Lung (tissue), 11 donors: ENCODE measurements at regions not wholly inside any gene's neighbourhood (a gene's known extent, or its start where the extent isn't known, plus 50 kb on each side); places are given as distances from the start of the nearest gene placed in this dataset.
"Not testable (repeated sequence)": the region's sequence is repeated elsewhere in the genome, so short reads cannot be mapped to it uniquely, and the experiment has no call there.

Experiments
- ATAC-seq: fragments of 200-7000 bp; cut with Tn5 transposase; one replicate; pipeline ENCODE4 v1.9.1; 2020; ENCODE audit warnings: moderate number of reproducible peaks; ENCODE audit not compliant: insufficient read depth, low FRiP score
- DNase-seq, 3 donors: peaks; one replicate each; pipeline ENCODE4 v3.0.0-alpha.2; 2013 to 2017
- H3K27ac ChIP-seq, 2 donors: one replicate each; pipeline ENCODE4 v1.5.1; 2013; ENCODE audit warnings: mild to moderate bottlenecking in 2 of 2, moderate library complexity in 2 of 2, control low read depth in 1 of 2, inconsistent platforms in 1 of 2, low read depth in 1 of 2, low read length in 1 of 2
- H3K27me3 ChIP-seq, 3 donors: one replicate each; pipeline ENCODE4 v1.5.1; 2013; ENCODE audit warnings: low read length in 2 of 3; ENCODE audit not compliant: control insufficient read depth in 3 of 3, insufficient read depth in 3 of 3
- H3K36me3 ChIP-seq, 4 donors: one replicate each; pipeline ENCODE4 v1.5.1; 2013; ENCODE audit warnings: low read length in 4 of 4, mild to moderate bottlenecking in 1 of 4, moderate library complexity in 1 of 4; ENCODE audit not compliant: control insufficient read depth in 4 of 4, insufficient read depth in 4 of 4
- H3K4me1 ChIP-seq, 5 donors: one replicate each; pipeline ENCODE4 v1.5.1; 2013; ENCODE audit warnings: low read length in 5 of 5, mild to moderate bottlenecking in 2 of 5, moderate library complexity in 1 of 5; ENCODE audit not compliant: control insufficient read depth in 5 of 5, insufficient read depth in 5 of 5
- H3K4me3 ChIP-seq: one replicate; pipeline ENCODE4 v1.5.1; 2013; ENCODE audit warnings: mild to moderate bottlenecking, control low read depth, moderate library complexity
- H3K9ac ChIP-seq, 2 donors: one replicate each; pipeline ENCODE4 v1.5.1; 2013; ENCODE audit warnings: low read length in 2 of 2, control low read depth in 1 of 2; ENCODE audit not compliant: insufficient read depth in 1 of 2
- H3K9me3 ChIP-seq, 4 donors: one replicate each; pipeline ENCODE4 v1.5.1; 2013; ENCODE audit warnings: low read length in 3 of 4, mild to moderate bottlenecking in 1 of 4, moderate library complexity in 1 of 4; ENCODE audit not compliant: control insufficient read depth in 4 of 4, insufficient read depth in 3 of 4
- CTCF ChIP-seq: IDR thresholded peaks from 2 replicates; pipeline ENCODE4 v1.5.1; 2012; ENCODE audit warnings: mild to moderate bottlenecking; ENCODE audit errors: control extremely low read depth, extremely low read depth
- WGBS, 2 donors: extraction: QIAGEN DNeasy Blood & Tissue Kit; methylation state at CpG; one replicate each; pipeline ENCODE4 v1.1.7; 2013; 5-methylcytosine and 5-hydroxymethylcytosine counted together
- donor health status: control.
- donor health status: control.
- donor health status: Bipolar disorder and iron deficiency.
- donor health status: healthy.
- donor health status: DM: yes; HTN: yes; CAD: no.

DNA sequence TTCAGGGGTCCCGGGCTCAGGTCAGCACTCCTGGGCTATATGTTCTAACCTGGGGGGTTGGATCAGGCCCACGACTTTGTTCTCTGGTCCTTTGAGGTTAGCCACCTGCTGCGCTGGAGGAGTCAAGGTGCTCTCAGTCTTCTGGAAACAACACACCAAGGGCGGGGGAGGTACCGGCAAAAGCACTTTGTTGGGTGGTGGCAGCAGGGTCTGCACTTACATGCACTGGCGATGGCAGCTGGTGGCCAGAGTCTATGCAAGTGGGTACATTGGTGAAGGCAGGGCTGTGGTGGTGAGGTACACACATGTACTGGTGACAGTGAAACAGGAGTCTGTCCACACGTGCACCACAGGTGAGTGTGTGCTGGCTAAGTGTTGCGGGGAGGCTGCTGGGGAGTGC, 194.2 kb upstream of the MAGI2 start:
- no peak for TF ChIP-seq CTCF
- Histone ChIP-seq H3K27me3 (no peaks in the 10 kb centered on the region), H3K9ac (no peak overlapping the region), H3K36me3 (no peaks in the 10 kb centered on the region), H3K9me3 (peaks cover 0 to 5% (median 0%) of the 10 kb centered on the region in 4 donors), H3K4me3 (no peak overlapping the region), H3K27ac (no peak overlapping the region), H3K4me1 (peaks cover 0 to 3% (median 0%) of the 10 kb centered on the region in 5 donors)
- DNase-seq (no peak), ATAC-seq (no peak)
- 93 to 94% methylated on average over 8 of the region's 8 CpGs for WGBS, 2 donors

- no peak for DNase-seq
- Histone ChIP-seq H3K36me3 (no peaks in the 10 kb centered on the region), H3K27ac (no peak overlapping the region), H3K9me3 (peaks cover 0 to 5% (median 0%) of the 10 kb centered on the region in 4 donors), H3K9ac (no peak overlapping the region), H3K4me3 (no peak overlapping the region), H3K4me1 (no peaks in the 10 kb centered on the region), H3K27me3 (no peaks in the 10 kb centered on the region)
- TF ChIP-seq CTCF: no peak
- ATAC-seq: no peak
- WGBS, 2 donors: 86 to 87% methylated on average over 4 of the region's 4 CpGs
These were observed 192.8 kb upstream of the MAGI2 start for GRCh38 chr7:79646278-79646677.

- H3K36me3 ChIP-seq: no peaks in the 10 kb centered on the region
- DNase-seq: no peak
- ATAC-seq: no peak
These were observed 183.4 kb upstream of the MAGI2 start for GRCh38 chr7:79636849-79637248.

GRCh38 chr7:79625921-79626320, 172.5 kb upstream of the MAGI2 start:
- not testable (repeated sequence) for H3K27me3 ChIP-seq, H3K27ac ChIP-seq, DNase-seq, H3K4me3 ChIP-seq, H3K4me1 ChIP-seq, ATAC-seq, H3K9ac ChIP-seq, H3K36me3 ChIP-seq, H3K9me3 ChIP-seq

More at GRCh38 chr7:79636849-79637248, 183.4 kb upstream of the MAGI2 start:
- Histone ChIP-seq H3K9me3 (no peaks in the 10 kb centered on the region), H3K4me3 (no peak overlapping the region), H3K27me3 (no peaks in the 10 kb centered on the region), H3K4me1 (no peaks in the 10 kb centered on the region), H3K27ac (no peak overlapping the region), H3K9ac (no peak overlapping the region)
- TF ChIP-seq CTCF: no peak
